ENCODE measurements at regions not wholly inside any gene's neighbourhood (a gene's known extent, or its start where the extent isn't known, plus 50 kb on each side); places are given as distances from the start of the nearest gene placed in this dataset.

GRCh38 chr4:186943411-186943810 is 219.8 kb upstream of the FAT1 start:
- Histone ChIP-seq H3K9ac (ENCODE audit: insufficient read depth, low read length, poor library complexity, severe bottlenecking) (no peak overlapping the region), H3K36me3 (replicated peaks in 1 of 2; ENCODE audit: control insufficient read depth in 1 of 2, insufficient read depth in 2 of 2, low read length in 2 of 2) (no peaks in the 10 kb centered on the region), H3K4me3 (replicated peaks in 1 of 3; ENCODE audit: low read depth in 2 of 3, low read length in 3 of 3) (no peak overlapping the region), H4K20me1 (ENCODE audit: insufficient read depth, low read length) (no peaks in the 10 kb centered on the region), H3K9me3 (replicated peaks in 1 of 2; ENCODE audit: control insufficient read depth in 1 of 2, insufficient read depth in 1 of 2, low read length in 2 of 2) (peaks cover 0 to 4% of the 10 kb centered on the region in 2 donors), H3K27ac (ENCODE audit: low read depth in 1 of 2, low read length in 2 of 2) (no peak overlapping the region), H3K79me2 (ENCODE audit: insufficient read depth, low read length) (no peaks in the 10 kb centered on the region), H2AFZ (ENCODE audit: insufficient read depth, low read depth, low read length, poor library complexity, severe bottlenecking) (no peak overlapping the region), H3K4me2 (replicated peaks; ENCODE audit: extremely low read depth, low read length, poor library complexity, severe bottlenecking) (no peak overlapping the region), H3K27me3 (ENCODE audit: control insufficient read depth in 2 of 2, insufficient read depth in 2 of 2, low read length in 2 of 2) (no peaks in the 10 kb centered on the region), H3K4me1 (ENCODE audit: control insufficient read depth in 1 of 2, insufficient read depth in 2 of 2, low read length in 2 of 2) (no peaks in the 10 kb centered on the region)
- DNase-seq: no peak
- peaks cover 0 to 2% (median 0%) of the 10 kb centered on the region in 3 donors for H3K27me3 Mint-ChIP-seq (ENCODE audit: low read depth in 3 of 3)
- intact Hi-C loops (cut with micrococcal nuclease): no loop called here
- 62% methylated on average over 2 of the region's 2 CpGs for WGBS (ENCODE audit: insufficient coverage)
- no peaks in the 10 kb centered on the region for H3K36me3 Mint-ChIP-seq
- H3K4me1 Mint-ChIP-seq: no peaks in the 10 kb centered on the region
- no peak overlapping the region for H3K4me3 Mint-ChIP-seq
- no peak overlapping the region for H3K27ac Mint-ChIP-seq
- no peak for TF ChIP-seq CTCF (IDR thresholded peaks at IDR 0.05)
- H3K9me3 Mint-ChIP-seq: peaks cover 0 to 7% (median 5%) of the 10 kb centered on the region in 7 donors

- intact Hi-C loops (cut with micrococcal nuclease): no loop called here
- Histone ChIP-seq H3K4me2 (replicated peaks; ENCODE audit: extremely low read depth, low read length, poor library complexity, severe bottlenecking) (no peak overlapping the region), H4K20me1 (ENCODE audit: insufficient read depth, low read length) (no peaks in the 10 kb centered on the region), H3K27ac (ENCODE audit: low read depth in 1 of 2, low read length in 2 of 2) (no peak overlapping the region), H3K36me3 (replicated peaks in 1 of 2; ENCODE audit: control insufficient read depth in 1 of 2, insufficient read depth in 2 of 2, low read length in 2 of 2) (no peaks in the 10 kb centered on the region), H3K9ac (ENCODE audit: insufficient read depth, low read length, poor library complexity, severe bottlenecking) (no peak overlapping the region), H3K9me3 (replicated peaks in 1 of 2; ENCODE audit: control insufficient read depth in 1 of 2, insufficient read depth in 1 of 2, low read length in 2 of 2) (peaks cover 0 to 4% of the 10 kb centered on the region in 2 donors), H3K4me3 (replicated peaks in 1 of 3; ENCODE audit: low read depth in 2 of 3, low read length in 3 of 3) (no peak overlapping the region), H2AFZ (ENCODE audit: insufficient read depth, low read depth, low read length, poor library complexity, severe bottlenecking) (no peak overlapping the region), H3K79me2 (ENCODE audit: insufficient read depth, low read length) (no peaks in the 10 kb centered on the region), H3K4me1 (ENCODE audit: control insufficient read depth in 1 of 2, insufficient read depth in 2 of 2, low read length in 2 of 2) (no peaks in the 10 kb centered on the region), H3K27me3 (ENCODE audit: control insufficient read depth in 2 of 2, insufficient read depth in 2 of 2, low read length in 2 of 2) (no peaks in the 10 kb centered on the region)
- Mint-ChIP-seq H3K4me3 (no peak overlapping the region), H3K9me3 (peaks cover 0 to 10% (median 5%) of the 10 kb centered on the region in 7 donors), H3K4me1 (no peaks in the 10 kb centered on the region), H3K27me3 (ENCODE audit: low read depth in 3 of 3) (peaks cover 0 to 2% (median 0%) of the 10 kb centered on the region in 3 donors), H3K36me3 (no peaks in the 10 kb centered on the region), H3K27ac (no peak overlapping the region)
- no peak for TF ChIP-seq CTCF (IDR thresholded peaks at IDR 0.05)
- no peak for DNase-seq
- WGBS (ENCODE audit: insufficient coverage): 92% methylated on average over 5 of the region's 6 CpGs
Measured at GRCh38 chr4:186946136-186946535, 222.5 kb upstream of the FAT1 start.
